ENCODE measurements at regions not wholly inside any gene's neighbourhood (a gene's known extent, or its start where the extent isn't known, plus 50 kb on each side); places are given as distances from the start of the nearest gene placed in this dataset.

DNA sequence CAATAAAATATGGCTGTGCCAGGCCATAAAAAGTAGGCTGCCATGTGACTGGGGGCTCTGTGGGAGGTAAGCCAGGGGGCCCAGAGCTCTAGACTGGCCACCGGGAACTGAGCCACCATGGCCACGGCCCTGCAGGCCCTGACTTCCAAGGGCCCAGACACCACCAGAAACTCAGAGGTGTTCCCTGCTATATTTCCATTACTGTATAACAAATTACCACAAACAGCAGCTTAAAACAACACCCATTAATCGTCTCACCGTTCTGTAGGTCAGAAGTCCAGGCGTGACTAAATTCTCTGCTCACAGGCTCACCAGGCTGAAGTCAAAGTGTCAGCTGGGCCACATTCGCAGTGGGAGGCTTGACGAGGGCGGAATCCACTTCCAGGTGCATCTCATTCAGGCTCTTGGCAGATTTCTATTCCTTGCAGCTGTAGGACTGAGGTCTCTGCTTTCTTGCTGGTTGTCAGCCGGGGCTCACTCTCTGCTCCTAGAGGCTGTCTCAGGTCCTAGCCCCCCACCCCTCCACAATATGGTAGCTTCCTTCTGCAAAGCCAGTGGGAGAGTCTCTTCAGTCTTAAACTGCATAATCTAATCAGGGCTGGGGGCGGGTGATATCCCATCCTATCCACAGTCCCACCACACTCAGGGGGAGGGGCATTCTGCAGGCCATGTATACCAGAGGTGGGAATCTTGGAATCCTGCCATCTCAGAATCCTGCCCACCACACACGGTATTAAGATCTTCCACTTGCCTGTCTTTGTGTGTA, 125.4 kb downstream of the C5orf15 start:
- Histone ChIP-seq H3K4me3 (ENCODE audit: severe bottlenecking) (no peak overlapping the region), H3K27ac (ENCODE audit: poor library complexity, severe bottlenecking) (no peak overlapping the region), H3K27me3 (ENCODE audit: insufficient read depth, poor library complexity, severe bottlenecking) (no peaks in the 10 kb centered on the region), H3K9me3 (ENCODE audit: severe bottlenecking) (no peaks in the 10 kb centered on the region), H3K4me1 (ENCODE audit: insufficient read depth, poor library complexity, severe bottlenecking) (no peaks in the 10 kb centered on the region), H3K36me3 (ENCODE audit: low read depth) (no peaks in the 10 kb centered on the region)
- peak; percentile 34 for DNase-seq (ENCODE audit: low spot score)
- TF ChIP-seq, protein P1, sequence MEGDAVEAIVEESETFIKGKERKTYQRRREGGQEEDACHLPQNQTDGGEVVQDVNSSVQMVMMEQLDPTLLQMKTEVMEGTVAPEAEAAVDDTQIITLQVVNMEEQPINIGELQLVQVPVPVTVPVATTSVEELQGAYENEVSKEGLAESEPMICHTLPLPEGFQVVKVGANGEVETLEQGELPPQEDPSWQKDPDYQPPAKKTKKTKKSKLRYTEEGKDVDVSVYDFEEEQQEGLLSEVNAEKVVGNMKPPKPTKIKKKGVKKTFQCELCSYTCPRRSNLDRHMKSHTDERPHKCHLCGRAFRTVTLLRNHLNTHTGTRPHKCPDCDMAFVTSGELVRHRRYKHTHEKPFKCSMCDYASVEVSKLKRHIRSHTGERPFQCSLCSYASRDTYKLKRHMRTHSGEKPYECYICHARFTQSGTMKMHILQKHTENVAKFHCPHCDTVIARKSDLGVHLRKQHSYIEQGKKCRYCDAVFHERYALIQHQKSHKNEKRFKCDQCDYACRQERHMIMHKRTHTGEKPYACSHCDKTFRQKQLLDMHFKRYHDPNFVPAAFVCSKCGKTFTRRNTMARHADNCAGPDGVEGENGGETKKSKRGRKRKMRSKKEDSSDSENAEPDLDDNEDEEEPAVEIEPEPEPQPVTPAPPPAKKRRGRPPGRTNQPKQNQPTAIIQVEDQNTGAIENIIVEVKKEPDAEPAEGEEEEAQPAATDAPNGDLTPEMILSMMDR (IDR thresholded peaks at IDR 0.05; ENCODE audit: poor library complexity, severe bottlenecking) = no peak
- no peak for ATAC-seq (ENCODE audit: low read depth)

DNA sequence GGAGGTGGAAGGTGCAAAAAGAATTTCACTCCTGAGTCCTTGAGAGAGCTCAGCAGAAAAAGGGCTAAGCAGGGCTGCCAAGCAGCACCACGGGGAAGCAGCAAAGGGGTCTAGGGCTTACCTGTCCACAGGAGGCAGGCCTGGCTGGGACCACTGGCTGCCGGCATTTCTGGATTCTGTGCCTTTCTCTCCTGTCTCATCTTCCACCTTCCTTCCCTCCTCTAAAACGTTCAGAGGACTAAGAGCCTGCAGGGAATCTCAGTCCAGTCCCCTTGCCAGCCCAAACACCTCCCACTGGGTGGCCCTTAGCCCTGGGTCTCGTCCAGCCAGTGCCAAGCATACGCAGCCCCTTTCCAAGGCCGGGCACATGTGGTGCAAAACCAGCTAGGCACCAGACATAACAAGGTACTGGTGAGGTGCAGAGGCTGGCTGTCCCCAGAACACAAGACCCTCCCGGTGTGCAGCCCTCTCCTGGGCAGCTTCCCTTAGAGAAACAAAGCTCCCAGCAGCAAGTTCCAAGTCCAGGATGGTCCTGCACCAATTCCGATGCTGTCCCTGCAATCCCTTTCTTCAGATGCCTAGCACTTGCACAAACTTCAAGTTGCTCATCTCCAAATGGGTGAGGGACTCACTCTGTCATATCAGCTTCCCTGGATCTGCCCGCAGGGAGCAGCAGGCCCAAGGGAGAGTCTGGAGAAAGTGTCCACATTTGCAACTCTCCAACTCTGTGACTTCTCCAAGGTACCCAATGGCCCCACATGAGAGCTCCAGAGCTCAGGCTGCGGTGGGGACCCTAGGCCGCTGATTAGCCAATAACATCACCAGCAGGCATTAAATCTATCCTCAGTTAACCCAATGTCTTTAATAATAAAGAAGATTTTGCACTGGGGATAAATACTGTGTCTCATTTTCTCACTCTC, 126.3 kb downstream of the C5orf15 start:
- peaks cover 2% of the 10 kb centered on the region for H3K27me3 ChIP-seq (ENCODE audit: insufficient read depth, poor library complexity, severe bottlenecking)
- H3K27ac ChIP-seq (ENCODE audit: poor library complexity, severe bottlenecking) = no peak overlapping the region
- TF ChIP-seq, protein P1 (IDR thresholded peaks at IDR 0.05; ENCODE audit: poor library complexity, severe bottlenecking) = no peak
- H3K36me3 ChIP-seq (ENCODE audit: low read depth) = no peaks in the 10 kb centered on the region
- H3K4me3 ChIP-seq (ENCODE audit: severe bottlenecking) = no peak overlapping the region
- ATAC-seq (ENCODE audit: low read depth) (no peak), DNase-seq (ENCODE audit: low spot score) (peak; percentile 40)
- H3K9me3 ChIP-seq (ENCODE audit: severe bottlenecking) = no peaks in the 10 kb centered on the region
- no peaks in the 10 kb centered on the region for H3K4me1 ChIP-seq (ENCODE audit: insufficient read depth, poor library complexity, severe bottlenecking)

DNA sequence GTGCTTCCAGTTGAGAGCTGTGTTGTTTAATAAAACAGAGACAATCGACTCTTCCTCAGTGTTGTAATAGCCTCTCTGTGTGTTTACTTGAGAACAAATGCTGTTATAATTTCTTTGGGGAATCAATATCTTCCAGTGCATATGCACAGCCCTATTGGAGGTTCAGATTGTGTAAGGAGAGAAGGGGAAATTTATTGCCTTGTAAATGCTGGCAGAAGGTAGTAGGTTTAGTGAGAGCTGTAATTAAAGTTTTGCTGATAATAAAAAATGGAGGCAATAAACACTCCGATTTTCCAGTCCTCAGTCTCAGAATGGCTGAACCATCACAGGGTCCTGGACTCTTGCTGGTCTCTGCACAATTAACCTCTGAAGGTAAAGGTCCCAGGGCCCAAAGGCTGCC, 128.3 kb downstream of the C5orf15 start:
- Histone ChIP-seq H3K36me3 (ENCODE audit: low read depth) (no peaks in the 10 kb centered on the region), H3K27ac (ENCODE audit: poor library complexity, severe bottlenecking) (no peak overlapping the region), H3K9me3 (ENCODE audit: severe bottlenecking) (no peaks in the 10 kb centered on the region), H3K4me3 (ENCODE audit: severe bottlenecking) (no peak overlapping the region), H3K27me3 (ENCODE audit: insufficient read depth, poor library complexity, severe bottlenecking) (peaks cover 17% of the 10 kb centered on the region), H3K4me1 (ENCODE audit: insufficient read depth, poor library complexity, severe bottlenecking) (no peaks in the 10 kb centered on the region)
- DNase-seq (ENCODE audit: low spot score) = no peak
- TF ChIP-seq, protein P1 (IDR thresholded peaks at IDR 0.05; ENCODE audit: poor library complexity, severe bottlenecking) = no peak
- no peak for ATAC-seq (ENCODE audit: low read depth)

DNA sequence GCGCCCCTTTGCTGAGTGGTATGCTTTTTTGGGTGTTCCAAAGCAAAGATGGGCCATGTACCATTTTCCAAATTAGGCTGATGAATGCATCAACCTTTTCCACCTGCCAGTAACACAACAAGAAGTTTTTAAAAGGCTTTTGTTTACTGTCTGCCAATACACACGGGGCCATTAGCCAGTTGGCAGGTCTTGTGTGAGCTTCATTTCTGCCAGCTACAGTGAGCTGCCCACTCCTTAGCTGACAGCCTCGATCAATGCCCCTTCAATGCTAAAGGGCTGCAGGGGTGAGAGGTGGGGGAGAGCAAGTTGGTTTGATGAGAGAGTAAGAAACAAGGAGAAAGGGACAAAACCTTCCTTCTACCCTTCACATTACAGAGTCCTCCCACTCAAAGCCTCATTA, 128.7 kb downstream of the C5orf15 start:
- Histone ChIP-seq H3K27ac (ENCODE audit: poor library complexity, severe bottlenecking) (no peak overlapping the region), H3K4me1 (ENCODE audit: insufficient read depth, poor library complexity, severe bottlenecking) (no peaks in the 10 kb centered on the region), H3K4me3 (ENCODE audit: severe bottlenecking) (no peak overlapping the region), H3K36me3 (ENCODE audit: low read depth) (no peaks in the 10 kb centered on the region), H3K9me3 (ENCODE audit: severe bottlenecking) (no peaks in the 10 kb centered on the region), H3K27me3 (ENCODE audit: insufficient read depth, poor library complexity, severe bottlenecking) (peaks cover 22% of the 10 kb centered on the region)
- TF ChIP-seq, protein P1 (IDR thresholded peaks at IDR 0.05; ENCODE audit: poor library complexity, severe bottlenecking) = no peak
- ATAC-seq (ENCODE audit: low read depth) (no peak), DNase-seq (ENCODE audit: low spot score) (no peak)

All from RWPE2 (cell line).